GM18505 (cell line): ENCODE measurements at regions not wholly inside any gene's neighbourhood (a gene's known extent, or its start where the extent isn't known, plus 50 kb on each side); places are given as distances from the start of the nearest gene placed in this dataset.
"Not testable (repeated sequence)": the region's sequence is repeated elsewhere in the genome, so short reads cannot be mapped to it uniquely, and the experiment has no call there.

ENCODE experiments used
- ATAC-seq: cut with Tn5 transposase; IDR thresholded peaks from one replicate; pipeline ENCODE4 v1.9.1; 2021; ENCODE audit not compliant: unreplicated experiment
- POLR2A ChIP-seq: IDR thresholded peaks from 4 replicates; pipeline ENCODE4 v1.6.1; 2011; ENCODE audit warnings: borderline replicate concordance; ENCODE audit not compliant: insufficient read depth, insufficient read length; ENCODE audit errors: extremely low read depth

DNA sequence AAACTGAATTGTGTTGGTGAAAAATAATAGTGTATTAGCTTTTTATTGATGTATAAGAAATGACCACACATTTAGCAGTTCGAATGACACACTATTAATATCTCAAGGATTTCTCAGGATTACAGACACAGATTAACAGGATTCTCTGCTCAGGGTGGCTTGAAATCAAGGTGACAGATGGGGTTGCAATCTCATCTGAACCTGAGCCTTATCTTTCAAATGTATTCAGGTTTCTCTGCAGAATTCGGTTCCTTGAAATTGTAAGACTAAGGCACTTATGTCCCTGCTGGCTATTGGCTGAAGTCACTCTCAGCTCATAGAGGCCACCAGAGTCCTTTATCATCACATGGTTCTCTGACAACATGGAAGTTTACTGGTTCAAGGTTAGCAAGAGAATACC, 1780.1 kb downstream of the ARAP2 start:
- no peak for ATAC-seq
- TF ChIP-seq POLR2A = no peak

DNA sequence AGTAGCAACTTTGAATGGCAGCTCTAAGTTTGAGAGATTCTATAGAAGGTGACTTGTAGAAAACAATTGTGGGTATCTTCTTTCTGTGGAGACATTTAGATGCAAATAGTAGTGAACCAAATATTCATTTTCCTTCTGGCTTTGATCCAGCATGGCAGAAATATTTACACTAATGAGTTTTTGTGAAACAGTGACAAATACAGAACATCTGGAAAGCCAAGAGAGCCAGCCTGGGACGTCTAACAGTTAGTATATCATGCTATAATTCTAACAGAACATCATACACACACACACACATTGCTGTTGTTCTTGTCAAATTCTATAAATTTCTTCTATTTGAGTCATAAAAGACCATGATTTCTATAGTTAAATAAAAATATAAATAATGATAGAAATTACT, 1777.9 kb downstream of the ARAP2 start:
- no peak for TF ChIP-seq POLR2A

DNA sequence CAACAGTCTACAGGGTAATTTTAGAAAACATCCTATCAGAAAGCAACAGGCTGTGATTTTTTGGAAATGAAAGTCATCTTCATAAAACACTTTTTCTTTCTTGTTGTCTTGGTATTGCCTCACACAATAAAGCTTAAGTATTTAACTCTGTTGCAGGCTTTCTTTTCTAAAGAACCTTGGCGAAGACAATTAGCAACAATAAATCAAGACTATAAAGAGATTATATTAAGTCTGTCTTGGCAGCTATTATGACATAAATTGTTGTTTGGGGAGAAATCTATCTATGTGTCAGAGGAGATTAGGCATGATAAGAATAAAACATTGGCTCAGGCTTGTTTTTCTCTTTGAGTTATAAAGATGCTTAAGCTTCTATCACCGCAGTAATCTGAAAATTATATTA, 1774.8 kb downstream of the ARAP2 start:
- no peak for ATAC-seq
- no peak for TF ChIP-seq POLR2A

More for the DNA sequence above, 1777.9 kb downstream of the ARAP2 start:
- ATAC-seq = no peak

DNA sequence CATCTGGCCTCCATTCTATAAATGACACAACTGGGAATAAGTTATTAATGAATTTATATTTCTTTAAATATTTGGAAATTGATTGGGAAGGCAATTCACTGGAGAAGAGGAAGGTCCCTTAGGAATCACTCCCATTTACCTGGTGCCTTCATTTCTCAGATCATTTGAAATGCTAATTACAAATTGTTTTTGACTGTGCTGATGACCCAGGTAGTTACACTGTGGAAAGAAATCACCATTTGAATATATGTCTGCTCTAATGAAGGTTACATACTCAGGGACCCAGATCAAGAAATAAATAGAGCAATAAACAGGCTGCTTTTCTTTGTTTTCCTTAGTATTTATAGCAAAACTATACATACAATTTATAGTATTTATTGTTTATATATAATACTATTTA, 1759.1 kb downstream of the ARAP2 start:
- no peak for TF ChIP-seq POLR2A
- no peak for ATAC-seq

DNA sequence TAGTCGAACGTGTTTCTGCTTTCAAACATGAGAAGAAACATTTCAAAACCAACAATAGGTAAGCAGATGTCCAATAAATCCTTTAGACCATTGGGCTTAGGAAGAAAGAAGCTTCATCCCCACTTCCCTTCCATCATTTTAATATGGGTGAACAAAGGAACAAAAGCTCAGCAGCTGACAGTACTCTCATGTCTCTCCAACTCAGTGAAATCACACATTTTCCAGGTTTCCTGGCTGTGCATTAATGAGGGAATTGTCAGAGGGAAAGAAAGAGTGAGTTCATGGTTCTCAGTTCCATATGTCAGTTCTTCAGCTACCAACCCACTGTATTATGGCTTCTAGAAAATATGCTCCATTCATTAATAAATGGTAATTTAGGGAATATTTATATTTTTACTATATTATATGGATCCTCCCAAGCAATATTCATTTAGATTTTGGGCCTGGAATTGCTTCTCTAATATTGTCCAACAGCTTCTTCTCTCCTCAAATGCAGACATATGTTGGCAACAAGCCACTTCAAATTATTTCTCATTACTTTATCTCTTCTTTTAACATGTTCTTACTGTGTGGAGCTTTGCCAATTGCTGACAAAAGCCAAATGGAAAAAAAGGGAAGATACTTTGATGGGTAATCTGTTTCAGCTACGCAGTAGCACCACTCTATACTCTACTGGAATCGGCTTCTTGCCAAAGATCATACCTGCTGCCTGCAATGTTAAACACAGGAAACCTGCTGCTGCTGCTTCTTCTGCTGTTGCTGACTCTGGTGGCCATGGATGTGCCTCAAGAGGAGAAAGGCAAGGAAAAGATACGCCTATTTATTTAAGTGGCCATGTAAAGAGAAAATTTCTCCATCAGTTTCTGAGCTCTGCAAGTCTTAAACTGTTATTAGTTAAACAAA, 1757.6 kb downstream of the ARAP2 start:
- no peak for TF ChIP-seq POLR2A
- no peak for ATAC-seq

DNA sequence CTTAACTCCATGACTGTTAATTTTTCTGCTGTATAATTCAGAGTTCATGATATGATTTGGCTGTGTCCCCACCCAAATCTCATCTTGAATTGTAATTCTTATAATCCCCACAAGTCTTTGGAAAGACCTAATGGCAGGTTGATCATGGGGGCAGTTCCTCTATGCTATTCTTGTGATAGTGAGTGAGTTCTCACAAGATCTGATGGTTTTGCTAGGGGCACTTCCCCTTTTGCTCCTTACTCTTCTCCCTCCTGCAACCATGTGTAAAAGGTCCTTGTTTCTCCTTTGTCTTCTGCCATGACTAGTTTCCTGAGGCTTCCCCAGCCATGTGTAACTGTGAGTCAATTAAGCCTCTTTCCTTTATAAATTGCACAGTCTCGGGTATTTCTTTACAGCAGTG, 1751.9 kb downstream of the ARAP2 start:
- no peak for ATAC-seq
- TF ChIP-seq POLR2A = no peak

DNA sequence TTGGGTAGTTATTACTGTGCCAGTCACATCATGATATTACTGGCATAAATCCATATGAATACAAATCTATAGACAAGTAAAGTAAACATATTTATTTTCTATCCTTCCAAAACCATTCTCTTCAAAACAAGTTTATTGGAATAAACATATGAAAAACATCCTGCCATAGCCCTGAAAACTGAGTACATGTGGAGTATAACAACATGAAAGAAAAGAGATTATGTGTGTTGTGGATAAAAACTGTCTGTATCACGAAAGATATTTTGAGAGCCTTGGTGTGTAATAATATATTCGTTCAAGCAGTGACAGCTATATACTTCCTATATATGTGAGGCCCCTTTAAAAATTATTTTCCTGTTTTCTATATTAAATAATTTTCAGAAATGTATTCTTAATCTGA, 1742.2 kb downstream of the ARAP2 start:
- no peak for ATAC-seq
- no peak for TF ChIP-seq POLR2A

DNA sequence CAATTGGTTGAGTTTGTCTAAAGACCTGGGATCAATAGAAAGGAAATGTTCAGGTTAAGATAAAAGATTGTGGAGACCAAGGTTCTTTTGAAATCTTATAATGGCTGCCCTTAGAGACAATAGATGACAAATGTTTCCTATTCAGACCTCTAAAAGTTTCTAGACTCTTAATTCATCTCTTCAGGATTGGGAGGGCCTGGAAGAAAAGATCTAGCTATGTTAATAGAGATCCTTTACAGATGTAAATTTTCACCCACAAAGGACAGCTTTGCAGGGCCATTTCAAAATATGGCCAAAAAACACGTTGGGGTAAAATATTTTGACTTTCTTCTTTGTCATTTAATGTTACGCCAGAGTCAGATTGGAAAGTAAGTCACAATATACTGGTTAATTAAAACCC, 1739.6 kb downstream of the ARAP2 start:
- ATAC-seq = not testable (repeated sequence)

DNA sequence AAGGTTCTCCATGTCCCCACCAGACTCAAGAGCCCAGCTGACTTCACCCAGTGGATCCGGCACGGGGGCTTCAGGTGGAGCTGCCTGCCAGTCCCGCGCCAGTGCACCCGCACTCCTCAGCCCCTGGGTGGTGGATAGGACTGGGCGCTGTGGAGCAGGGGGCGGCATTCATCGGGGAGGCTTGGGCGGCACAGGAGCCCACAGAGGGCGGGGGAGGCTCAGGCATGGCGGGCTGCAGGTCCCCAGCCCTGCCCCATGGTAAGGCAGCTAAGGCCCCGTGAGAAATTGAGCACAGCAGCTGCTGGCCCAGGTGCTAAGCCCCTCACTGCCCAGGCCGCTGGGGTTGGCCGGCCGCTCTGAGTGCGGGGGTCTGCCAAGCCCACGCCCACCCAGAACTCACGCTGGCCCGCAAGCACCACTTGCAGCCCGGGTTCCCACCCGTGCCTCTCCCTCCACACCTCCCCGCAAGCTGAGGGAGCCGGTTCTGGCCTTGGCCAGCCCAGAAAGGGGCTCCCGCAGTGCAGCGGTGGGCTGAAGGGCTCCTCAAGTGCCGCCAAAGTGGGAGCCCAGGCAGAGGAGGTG, 1737.7 kb downstream of the ARAP2 start:
- not testable (repeated sequence) for ATAC-seq

DNA sequence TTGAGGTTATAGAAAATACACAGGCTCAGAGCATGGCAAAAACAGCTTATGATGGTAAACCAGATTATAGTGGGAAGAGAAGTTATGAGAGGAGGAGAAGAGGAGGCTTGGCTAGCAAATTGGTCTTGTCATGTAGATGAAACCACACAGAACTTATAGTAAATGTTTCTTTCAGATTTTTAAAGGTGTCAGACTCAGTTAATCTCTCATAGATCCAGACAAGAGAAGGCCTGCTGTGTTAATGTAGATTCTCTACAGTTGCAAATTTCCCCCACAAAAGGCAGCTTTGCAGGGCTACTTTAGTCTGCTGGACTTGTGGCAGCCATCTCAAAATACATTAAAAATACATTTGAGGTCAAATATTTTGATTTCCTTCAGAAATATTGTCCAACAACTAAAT, 1731.7 kb downstream of the ARAP2 start:
- no peak for TF ChIP-seq POLR2A
- ATAC-seq = no peak

DNA sequence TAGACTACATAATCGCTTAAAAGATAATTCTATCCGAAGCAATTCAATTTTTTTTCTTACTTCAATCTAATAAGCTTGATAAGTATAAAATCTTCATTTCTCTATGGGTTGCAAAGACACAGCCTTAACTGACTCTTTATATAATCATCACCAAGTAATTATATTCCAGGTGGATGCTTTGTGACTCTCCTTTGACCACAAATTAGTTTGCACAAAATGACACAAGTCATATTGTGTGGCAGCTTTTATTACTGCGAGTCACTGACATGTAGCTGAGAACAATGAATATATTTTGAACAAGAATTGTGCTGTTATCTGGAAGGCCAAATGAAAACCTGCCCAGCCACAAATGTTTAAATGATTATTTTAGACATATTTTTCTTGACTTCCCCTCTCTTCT, 1727.8 kb downstream of the ARAP2 start:
- no peak for TF ChIP-seq POLR2A
- no peak for ATAC-seq

DNA sequence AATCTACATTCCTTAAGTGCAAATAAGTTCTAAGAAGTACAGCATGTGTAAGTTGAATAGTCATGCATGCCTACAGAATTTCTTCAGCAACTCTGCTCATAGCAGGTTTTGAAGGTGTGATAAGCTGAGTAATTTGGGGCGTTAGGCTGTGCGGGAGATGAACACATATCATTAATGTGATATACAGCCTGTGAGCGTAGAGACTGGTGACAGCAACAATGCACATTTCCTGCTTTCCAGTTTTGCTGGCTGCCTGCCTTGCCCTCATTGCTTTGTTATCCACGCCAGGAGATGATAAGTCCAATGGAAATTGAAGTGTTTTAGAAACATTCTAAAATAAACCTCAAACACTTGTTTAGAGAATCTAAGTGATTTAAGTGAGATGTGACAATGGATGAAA, 1709.4 kb downstream of the ARAP2 start:
- no peak for TF ChIP-seq POLR2A
- no peak for ATAC-seq

DNA sequence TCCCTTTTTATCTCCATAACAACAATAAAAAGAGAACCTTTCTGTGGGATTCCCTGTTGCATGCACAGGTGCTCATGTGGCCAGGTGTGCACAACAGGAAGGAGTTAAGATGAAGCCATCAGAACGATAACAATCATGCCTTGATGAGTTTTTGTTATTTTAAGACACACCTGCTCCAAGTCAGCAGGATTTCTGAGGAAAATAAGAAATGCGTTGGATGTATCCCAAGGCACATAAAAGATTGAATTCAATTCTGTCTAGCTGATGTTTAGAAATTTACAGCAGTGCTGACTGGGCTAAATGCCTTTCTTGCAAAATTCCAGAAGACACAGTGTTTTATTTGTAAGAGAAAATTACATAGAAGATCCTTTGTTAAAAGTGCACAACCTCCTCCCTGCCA, 1678.2 kb downstream of the ARAP2 start:
- no peak for ATAC-seq
- TF ChIP-seq POLR2A = no peak

DNA sequence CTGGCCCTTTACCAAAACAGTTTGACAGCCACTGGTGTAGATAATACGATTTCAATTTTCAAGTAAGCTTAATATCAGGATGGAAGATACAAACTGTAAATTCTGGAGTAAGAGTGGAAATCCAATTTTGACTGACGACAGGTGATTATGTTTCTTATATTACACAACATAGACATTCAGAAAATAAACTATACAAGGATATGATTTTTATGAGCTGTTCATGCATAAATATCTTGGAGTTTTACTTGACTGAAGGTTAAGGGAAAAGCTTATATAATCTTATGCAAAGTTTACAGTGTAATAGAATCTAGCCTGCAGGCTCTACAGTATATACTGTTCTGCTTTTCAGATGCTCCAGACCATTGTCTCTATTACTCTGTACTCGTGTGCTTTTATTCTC, 1672.3 kb downstream of the ARAP2 start:
- ATAC-seq = no peak
- no peak for TF ChIP-seq POLR2A
